Right lobe of liver (tissue), 6 donors: ENCODE measurements at regions not wholly inside any gene's neighbourhood (a gene's known extent, or its start where the extent isn't known, plus 50 kb on each side); places are given as distances from the start of the nearest gene placed in this dataset.

ENCODE experiments used
- ATAC-seq, 4 donors: fragments of 200-7000 bp; cut with Tn5 transposase; one replicate each; pipeline ENCODE4 v1.9.1; 2020; ENCODE audit warnings: mild to moderate bottlenecking in 4 of 4, moderate library complexity in 4 of 4
- DNase-seq, 3 donors: peaks; one replicate each; pipeline ENCODE4 v3.0.0-alpha.2; 2020
- H3K27ac ChIP-seq, 3 donors: fragments of 200-600 bp; one replicate each; pipeline ENCODE4 v1.8.0; 2022
- H3K27me3 ChIP-seq, 2 donors: fragments of 200-600 bp; one replicate each; pipeline ENCODE4 v1.8.0; 2022
- H3K36me3 ChIP-seq, 4 donors: fragments of 200-600 bp; sonication (generic) in 1 of 4; one replicate each; pipeline versions ENCODE4 v1.5.1 to v1.8.0; 2017 to 2022; ENCODE audit warnings: control low read depth in 1 of 4
- H3K4me1 ChIP-seq, 4 donors: fragments of 200-600 bp; sonication (generic) in 1 of 4; one replicate each; pipeline versions ENCODE4 v1.5.1 to v1.8.0; 2017 to 2022; ENCODE audit warnings: control low read depth in 1 of 4
- H3K4me3 ChIP-seq, 3 donors: fragments of 200-600 bp; one replicate each; pipeline ENCODE4 v1.8.0; 2022
- H3K9me3 ChIP-seq, 4 donors: fragments of 200-600 bp; sonication (generic) in 1 of 4; one replicate each; pipeline versions ENCODE4 v1.5.1 to v1.8.0; 2017 to 2022; ENCODE audit warnings: control low read depth in 1 of 4
- POLR2A ChIP-seq: fragments of 450-650 bp; IDR thresholded peaks from one replicate; pipeline ENCODE4 v1.6.1; 2017; ENCODE audit warnings: antibody characterized with exemption, mild to moderate bottlenecking
- WGBS: methylation state at CpG from one replicate; pipeline ENCODE4 v1.1.6; 2018; ENCODE audit warnings: low coverage, low lambda C conversion rate; ENCODE audit not compliant: insufficient coverage; ENCODE audit errors: missing lambda C conversion rate; 5-methylcytosine and 5-hydroxymethylcytosine counted together
- intact Hi-C, 2 donors: fragments of 100-400 bp; cut with DNase I; formaldehyde crosslinking; loops; one replicate each; pipeline versions ENCODE4 v1.11.2 to v1.14.1; 2022
- TF ChIP-seq, protein P1 (sequence below), 4 donors: fragments of 200-600 bp in 3 of 4; fragments of 450-650 bp in 1 of 4; IDR thresholded peaks; one replicate each; pipeline versions ENCODE4 v1.5.1 to v1.8.0; 2016 to 2022; ENCODE audit warnings: antibody characterized with exemption in 4 of 4, mild to moderate bottlenecking in 2 of 4
- donor health status: DM: no; HTN: yes; CAD: no.
- donor health status: DM: no; HTN: no; CAD: no.
- donor health status: DM: no; HTN: no; CAD: no.
- donor health status: DM: no; HTN: yes; CAD: no.
- donor health status: DM: no; HTN: yes; CAD: no.

DNA sequence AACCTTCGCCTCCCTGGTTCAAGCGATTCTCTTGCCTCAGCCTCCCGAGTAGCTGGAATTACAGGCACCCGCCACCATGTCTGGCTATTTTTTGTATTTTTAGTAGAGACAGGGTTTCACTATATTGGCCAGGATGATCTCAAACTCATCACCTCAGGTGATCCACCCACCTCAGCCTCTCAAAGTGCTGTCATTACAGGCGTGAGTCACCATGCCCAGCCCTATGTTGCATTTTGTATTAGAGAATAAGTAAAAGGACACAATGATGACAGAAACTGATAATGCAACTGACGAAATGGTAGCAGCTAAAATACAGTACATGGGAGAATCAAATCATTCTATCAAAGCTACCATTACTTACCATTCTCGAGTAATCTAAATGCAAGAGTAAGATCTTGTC is 276.7 kb downstream of the DSEL start:
- WGBS = 70% methylated on average over 7 of the region's 7 CpGs
- intact Hi-C loops = no loop called here

DNA sequence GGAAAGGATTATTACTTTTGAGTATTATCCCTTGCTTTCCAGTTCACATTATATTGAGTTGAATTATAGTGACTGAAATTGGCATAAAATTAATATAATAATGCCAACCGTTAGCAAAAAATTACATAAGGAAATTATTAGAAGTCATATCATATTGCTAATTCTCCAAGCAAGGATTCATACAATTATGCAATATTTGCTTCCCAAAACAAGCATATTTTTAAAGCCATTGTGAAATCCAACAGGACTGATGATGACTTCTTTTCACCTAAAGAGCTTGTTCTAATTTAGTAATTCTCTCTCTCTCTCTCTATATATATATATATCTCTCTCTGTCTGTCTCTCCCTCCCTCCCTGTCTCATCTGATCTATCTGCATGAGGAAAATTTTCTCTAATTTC is 283.5 kb downstream of the DSEL start:
- intact Hi-C loops = no loop called here
- ATAC-seq = no peak
- no peak for TF ChIP-seq POLR2A
- TF ChIP-seq, protein P1, sequence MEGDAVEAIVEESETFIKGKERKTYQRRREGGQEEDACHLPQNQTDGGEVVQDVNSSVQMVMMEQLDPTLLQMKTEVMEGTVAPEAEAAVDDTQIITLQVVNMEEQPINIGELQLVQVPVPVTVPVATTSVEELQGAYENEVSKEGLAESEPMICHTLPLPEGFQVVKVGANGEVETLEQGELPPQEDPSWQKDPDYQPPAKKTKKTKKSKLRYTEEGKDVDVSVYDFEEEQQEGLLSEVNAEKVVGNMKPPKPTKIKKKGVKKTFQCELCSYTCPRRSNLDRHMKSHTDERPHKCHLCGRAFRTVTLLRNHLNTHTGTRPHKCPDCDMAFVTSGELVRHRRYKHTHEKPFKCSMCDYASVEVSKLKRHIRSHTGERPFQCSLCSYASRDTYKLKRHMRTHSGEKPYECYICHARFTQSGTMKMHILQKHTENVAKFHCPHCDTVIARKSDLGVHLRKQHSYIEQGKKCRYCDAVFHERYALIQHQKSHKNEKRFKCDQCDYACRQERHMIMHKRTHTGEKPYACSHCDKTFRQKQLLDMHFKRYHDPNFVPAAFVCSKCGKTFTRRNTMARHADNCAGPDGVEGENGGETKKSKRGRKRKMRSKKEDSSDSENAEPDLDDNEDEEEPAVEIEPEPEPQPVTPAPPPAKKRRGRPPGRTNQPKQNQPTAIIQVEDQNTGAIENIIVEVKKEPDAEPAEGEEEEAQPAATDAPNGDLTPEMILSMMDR (IDR thresholded peaks at IDR 0.05) = no peak
- H3K4me1 ChIP-seq = no peaks in the 10 kb centered on the region
- H3K27me3 ChIP-seq = no peaks in the 10 kb centered on the region
- no peak overlapping the region for H3K4me3 ChIP-seq
- no peak overlapping the region for H3K27ac ChIP-seq
- no peaks in the 10 kb centered on the region for H3K9me3 ChIP-seq
- no peak for DNase-seq
- H3K36me3 ChIP-seq = no peaks in the 10 kb centered on the region
- WGBS = 56% methylated on average over 1 of the region's 1 CpG

More for the DNA sequence above, 276.7 kb downstream of the DSEL start:
- Histone ChIP-seq H3K27me3 (no peaks in the 10 kb centered on the region), H3K4me3 (no peak overlapping the region), H3K36me3 (no peaks in the 10 kb centered on the region), H3K9me3 (no peaks in the 10 kb centered on the region), H3K4me1 (no peaks in the 10 kb centered on the region), H3K27ac (no peak overlapping the region)
- TF ChIP-seq POLR2A = no peak
- TF ChIP-seq, protein P1 (IDR thresholded peaks at IDR 0.05) = no peak
- ATAC-seq (no peak), DNase-seq (no peak)

DNA sequence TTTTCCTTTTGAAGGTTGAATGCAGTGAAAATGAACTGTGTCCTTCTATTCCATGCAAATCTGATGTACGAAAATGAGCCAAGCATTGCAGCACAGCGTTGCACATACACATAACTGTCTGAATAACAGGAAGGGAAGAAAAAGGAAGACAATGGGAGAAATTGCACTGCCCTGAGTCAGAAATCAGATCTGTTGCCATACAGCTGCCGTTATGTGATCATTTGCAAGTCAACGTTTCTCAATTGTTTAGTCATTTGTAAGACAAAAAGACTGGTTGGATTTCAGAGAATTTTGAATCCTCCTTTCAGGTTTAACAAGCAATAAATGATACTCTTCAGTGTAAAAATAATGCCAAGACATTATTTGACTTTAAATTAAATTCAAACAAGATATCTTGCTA is 284.1 kb downstream of the DSEL start:
- ATAC-seq (no peak), DNase-seq (no peak)
- TF ChIP-seq POLR2A = no peak
- TF ChIP-seq, protein P1 (IDR thresholded peaks at IDR 0.05) = no peak
- intact Hi-C loops = no loop called here
- no peak overlapping the region for H3K4me3 ChIP-seq
- H3K4me1 ChIP-seq = no peaks in the 10 kb centered on the region
- no peaks in the 10 kb centered on the region for H3K9me3 ChIP-seq
- H3K27ac ChIP-seq = no peak overlapping the region
- H3K27me3 ChIP-seq = no peaks in the 10 kb centered on the region
- no peaks in the 10 kb centered on the region for H3K36me3 ChIP-seq
- 39% methylated on average over 4 of the region's 4 CpGs for WGBS

DNA sequence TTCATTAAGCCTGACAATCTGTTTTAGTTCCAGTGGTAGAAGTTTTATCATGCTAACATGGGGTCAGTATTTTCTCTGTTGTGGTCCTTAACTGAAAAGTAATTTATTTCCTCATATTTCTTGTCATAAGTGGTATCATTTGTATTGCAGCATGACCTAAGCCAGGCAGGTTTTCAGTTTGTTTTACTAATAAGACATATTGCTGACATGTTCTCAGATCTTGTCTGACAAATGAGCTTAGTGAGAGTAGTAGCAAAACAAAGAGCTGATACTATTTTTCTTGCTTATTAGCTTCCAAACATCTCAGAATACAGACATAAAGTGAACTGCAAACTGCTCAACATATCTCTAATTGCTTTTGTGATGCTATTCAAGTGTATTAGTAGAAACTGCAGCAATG is 293.6 kb downstream of the DSEL start:
- Histone ChIP-seq H3K9me3 (no peaks in the 10 kb centered on the region), H3K4me1 (no peaks in the 10 kb centered on the region), H3K27me3 (no peaks in the 10 kb centered on the region), H3K36me3 (no peaks in the 10 kb centered on the region), H3K4me3 (no peak overlapping the region), H3K27ac (no peak overlapping the region)
- TF ChIP-seq POLR2A = no peak
- TF ChIP-seq, protein P1 (IDR thresholded peaks at IDR 0.05) = no peak
- DNase-seq (no peak), ATAC-seq (no peak)
- intact Hi-C loops = no loop called here

DNA sequence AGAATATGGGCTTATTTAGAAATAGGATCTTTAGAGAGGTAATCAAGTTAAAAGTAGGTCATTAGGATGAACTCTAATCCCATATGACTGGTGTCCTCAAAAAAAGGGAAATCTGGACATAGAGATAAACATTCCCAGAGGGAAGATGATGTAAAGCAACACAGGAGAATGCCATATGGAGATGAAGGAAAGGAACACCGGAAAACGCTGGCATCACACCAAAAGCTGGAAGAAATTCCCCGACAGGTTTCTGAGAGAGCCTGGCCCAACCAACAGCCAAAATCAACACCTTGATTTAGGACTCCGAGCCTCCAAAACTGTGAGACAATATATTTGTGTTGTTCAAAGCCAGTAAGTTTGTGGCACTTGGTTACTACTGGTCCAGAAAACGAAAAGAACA is 296.7 kb downstream of the DSEL start:
- WGBS = 48% methylated on average over 2 of the region's 5 CpGs
- ATAC-seq (no peak), DNase-seq (no peak)
- intact Hi-C loops = loop anchor here (10.0 kb wide), 2 partner anchors 1435 to 1445 kb away; no protein-coding TSS in a partner anchor
- Histone ChIP-seq H3K27me3 (no peaks in the 10 kb centered on the region), H3K4me1 (no peaks in the 10 kb centered on the region), H3K27ac (no peak overlapping the region), H3K4me3 (no peak overlapping the region), H3K9me3 (no peaks in the 10 kb centered on the region), H3K36me3 (no peaks in the 10 kb centered on the region)
- TF ChIP-seq POLR2A = no peak
- TF ChIP-seq, protein P1 (IDR thresholded peaks at IDR 0.05) = no peak
